SK-N-SH treated with all-trans-retinoic acid at 6 μM for 48 hours (cell line): ENCODE measurements at regions not wholly inside any gene's neighbourhood (a gene's known extent, or its start where the extent isn't known, plus 50 kb on each side); places are given as distances from the start of the nearest gene placed in this dataset.

Experiments
- ATAC-seq: fragments of 200-7000 bp; cut with Tn5 transposase; 3 replicates; pipeline ENCODE4 v1.9.1; 2020; ENCODE audit warnings: mild to moderate bottlenecking, moderate library complexity
- BACH2 ChIP-seq: fragments of 250-450 bp; sonication (Bioruptor Pico); IDR thresholded peaks from 2 replicates; pipeline ENCODE4 v1.9.0; 2021; ENCODE audit warnings: mild to moderate bottlenecking, borderline replicate concordance
- CREB5 ChIP-seq: fragments of 250-450 bp; sonication (Bioruptor Pico); IDR thresholded peaks from 2 replicates; pipeline ENCODE4 v1.5.1; 2020; ENCODE audit warnings: low read depth, mild to moderate bottlenecking, moderate library complexity
- CSDC2 ChIP-seq: fragments of 250-450 bp; sonication (Bioruptor Pico); IDR thresholded peaks from 2 replicates; pipeline ENCODE4 v1.5.0; 2020; ENCODE audit warnings: mild to moderate bottlenecking, moderate library complexity
- CSRNP3 ChIP-seq: fragments of 250-450 bp; sonication (Bioruptor Pico); IDR thresholded peaks from 2 replicates; pipeline ENCODE4 v1.5.1; 2021; ENCODE audit warnings: mild to moderate bottlenecking, moderate library complexity
- ESRRG ChIP-seq: fragments of 250-450 bp; sonication (Bioruptor Pico); IDR thresholded peaks from 2 replicates; pipeline ENCODE4 v1.6.1; 2021; ENCODE audit warnings: mild to moderate bottlenecking
- GLIS3 ChIP-seq: fragments of 250-450 bp; sonication (Bioruptor Pico); IDR thresholded peaks from 2 replicates; pipeline ENCODE4 v1.5.0; 2020; ENCODE audit warnings: mild to moderate bottlenecking, moderate library complexity
- ISL1 ChIP-seq: fragments of 250-450 bp; sonication (Bioruptor Pico); IDR thresholded peaks from 2 replicates; pipeline ENCODE4 v2.1.2; 2022; ENCODE audit warnings: mild to moderate bottlenecking, moderate library complexity
- OSR1 ChIP-seq: fragments of 250-450 bp; sonication (Bioruptor Pico); IDR thresholded peaks from 2 replicates; pipeline ENCODE4 v1.8.0; 2022; ENCODE audit warnings: moderate library complexity, mild to moderate bottlenecking, inconsistent platforms
- PATZ1 ChIP-seq: fragments of 250-450 bp; sonication (Bioruptor Pico); IDR thresholded peaks from 2 replicates; pipeline ENCODE4 v1.8.0; 2020; ENCODE audit warnings: mild to moderate bottlenecking, moderate library complexity, borderline replicate concordance
- POU6F1 ChIP-seq: fragments of 250-450 bp; sonication (Bioruptor Pico); IDR thresholded peaks from 2 replicates; pipeline ENCODE4 v1.8.0; 2021; ENCODE audit warnings: low read depth, mild to moderate bottlenecking, moderate library complexity, borderline replicate concordance
- PPARA ChIP-seq: fragments of 250-450 bp; sonication (Bioruptor Pico); IDR thresholded peaks from 2 replicates; pipeline ENCODE4 v1.5.0; 2020; ENCODE audit warnings: mild to moderate bottlenecking, borderline replicate concordance
- RARB ChIP-seq: fragments of 250-450 bp; sonication (Bioruptor Pico); IDR thresholded peaks from 2 replicates; pipeline ENCODE4 v1.8.0; 2021; ENCODE audit warnings: mild to moderate bottlenecking, moderate library complexity
- SNAI2 ChIP-seq: fragments of 250-450 bp; sonication (Bioruptor Pico); IDR thresholded peaks from 2 replicates; pipeline ENCODE4 v1.5.0; 2020; ENCODE audit warnings: mild to moderate bottlenecking, moderate library complexity
- TCF4 ChIP-seq: fragments of 250-450 bp; sonication (Bioruptor Pico); IDR thresholded peaks from 2 replicates; pipeline ENCODE4 v1.8.0; 2021; ENCODE audit warnings: mild to moderate bottlenecking, moderate library complexity, borderline replicate concordance
- TOX ChIP-seq: fragments of 250-450 bp; sonication (Bioruptor Pico); IDR thresholded peaks from 2 replicates; pipeline ENCODE4 v1.8.0; 2021; ENCODE audit warnings: mild to moderate bottlenecking, moderate library complexity, borderline replicate concordance
- TSHZ2 ChIP-seq: fragments of 250-450 bp; sonication (Bioruptor Pico); IDR thresholded peaks from 2 replicates; pipeline ENCODE4 v1.5.0; 2020; ENCODE audit warnings: mild to moderate bottlenecking, moderate library complexity
- ZC3H10 ChIP-seq: fragments of 250-450 bp; sonication (Bioruptor Pico); IDR thresholded peaks from 2 replicates; pipeline ENCODE4 v1.5.1; 2021; ENCODE audit warnings: mild to moderate bottlenecking, moderate library complexity
- ZFP3 ChIP-seq: fragments of 250-450 bp; sonication (Bioruptor Pico); IDR thresholded peaks from 2 replicates; pipeline ENCODE4 v1.5.0; 2020; ENCODE audit warnings: mild to moderate bottlenecking, moderate library complexity
- ZFP30 ChIP-seq: fragments of 450-650 bp; formaldehyde crosslinking; IDR thresholded peaks from 2 replicates; pipeline ENCODE4 v1.5.0; 2022; ENCODE audit warnings: mild to moderate bottlenecking, moderate library complexity
- ZNF565 ChIP-seq: fragments of 450-650 bp; formaldehyde crosslinking; conservative IDR thresholded peaks from 2 replicates; pipeline ENCODE4 v1.5.0; 2020; ENCODE audit warnings: low read depth, mild to moderate bottlenecking, moderate library complexity
- ZNF70 ChIP-seq: fragments of 450-650 bp; formaldehyde crosslinking; IDR thresholded peaks from 2 replicates; pipeline ENCODE4 v1.5.0; 2020; ENCODE audit warnings: mild to moderate bottlenecking, moderate library complexity
- ZNF8 ChIP-seq: fragments of 450-650 bp; formaldehyde crosslinking; IDR thresholded peaks from 2 replicates; pipeline ENCODE4 v1.5.0; 2020; ENCODE audit warnings: mild to moderate bottlenecking, moderate library complexity

GRCh38 chr1:83503153-83503552 is 495.8 kb downstream of the TTLL7 start:
- no peak for ATAC-seq
- TF ChIP-seq TOX (CRISPR knock-in tag) = no peak
- no peak for TF ChIP-seq PPARA (CRISPR knock-in tag)
- no peak for TF ChIP-seq ESRRG (CRISPR knock-in tag)
- no peak for TF ChIP-seq CSRNP3 (CRISPR knock-in tag)
- TF ChIP-seq ISL1 (CRISPR knock-in tag) = no peak
- TF ChIP-seq CSDC2 = no peak
- no peak for TF ChIP-seq TSHZ2 (CRISPR knock-in tag)
- TF ChIP-seq SNAI2 (CRISPR knock-in tag) = no peak
- no peak for TF ChIP-seq TCF4 (CRISPR knock-in tag)
- no peak for TF ChIP-seq ZNF70 (CRISPR knock-in tag)
- no peak for TF ChIP-seq ZFP30 (CRISPR knock-in tag)
- TF ChIP-seq ZNF565 (CRISPR knock-in tag) = no peak
- no peak for TF ChIP-seq RARB (CRISPR knock-in tag)
- no peak for TF ChIP-seq OSR1
- TF ChIP-seq BACH2 (CRISPR knock-in tag) = no peak
- no peak for TF ChIP-seq ZNF8 (CRISPR knock-in tag)
- no peak for TF ChIP-seq CREB5 (CRISPR knock-in tag)
- TF ChIP-seq, all 23 proteins: peak for 0

- ATAC-seq = no peak
- TF ChIP-seq OSR1 (no peak), PATZ1 (CRISPR knock-in tag) (no peak), ZNF565 (CRISPR knock-in tag) (no peak), CSDC2 (no peak), ZC3H10 (no peak), ESRRG (CRISPR knock-in tag) (no peak), CSRNP3 (CRISPR knock-in tag) (no peak), ZNF70 (CRISPR knock-in tag) (no peak)
Observed at GRCh38 chr1:83500987-83501591, 497.8 kb downstream of the TTLL7 start.

GRCh38 chr1:83500531-83500930 is 498.4 kb downstream of the TTLL7 start:
- no peak for TF ChIP-seq SNAI2 (CRISPR knock-in tag)
- no peak for TF ChIP-seq RARB (CRISPR knock-in tag)
- no peak for TF ChIP-seq ZFP3 (CRISPR knock-in tag)
- TF ChIP-seq TCF4 (CRISPR knock-in tag) = no peak
- TF ChIP-seq CREB5 (CRISPR knock-in tag) = no peak
- no peak for TF ChIP-seq GLIS3 (CRISPR knock-in tag)
- no peak for TF ChIP-seq ZC3H10
- TF ChIP-seq ESRRG (CRISPR knock-in tag) = no peak
- TF ChIP-seq TOX (CRISPR knock-in tag) = no peak
- TF ChIP-seq POU6F1 = no peak
- TF ChIP-seq OSR1 = no peak
- TF ChIP-seq CSDC2 = no peak
- no peak for TF ChIP-seq BACH2 (CRISPR knock-in tag)
- TF ChIP-seq ZFP30 (CRISPR knock-in tag) = no peak
- ATAC-seq = no peak
